ENCODE measurements at regions not wholly inside any gene's neighbourhood (a gene's known extent, or its start where the extent isn't known, plus 50 kb on each side); places are given as distances from the start of the nearest gene placed in this dataset.

- no peak for TF ChIP-seq POLR2A (IDR thresholded peaks at IDR 0.05; ENCODE audit: low read depth, low read length)
- no peak for TF ChIP-seq PAX5 (IDR thresholded peaks at IDR 0.05; ENCODE audit: insufficient read depth, low read length, severe bottlenecking)
These were observed 150.0 kb downstream of the SLC4A3 start for GRCh38 chr2:219777388-219777787.
